Hepatocyte (in vitro differentiated cells): ENCODE measurements at regions not wholly inside any gene's neighbourhood (a gene's known extent, or its start where the extent isn't known, plus 50 kb on each side); places are given as distances from the start of the nearest gene placed in this dataset.

Experiments
- EZH2phosphoT487 ChIP-seq: fragments of 200-600 bp; sonication (generic); IDR thresholded peaks from one replicate; pipeline ENCODE4 v1.6.1; 2018; ENCODE audit warnings: antibody characterized with exemption, mild to moderate bottlenecking, low read depth, moderate library complexity; ENCODE audit not compliant: unreplicated experiment, severe bottlenecking
- TF ChIP-seq, protein P1 (sequence below): fragments of 200-600 bp; sonication (generic); IDR thresholded peaks from 2 replicates; pipeline ENCODE4 v1.5.1; 2016; ENCODE audit warnings: antibody characterized with exemption, mild to moderate bottlenecking; ENCODE audit not compliant: poor library complexity

DNA sequence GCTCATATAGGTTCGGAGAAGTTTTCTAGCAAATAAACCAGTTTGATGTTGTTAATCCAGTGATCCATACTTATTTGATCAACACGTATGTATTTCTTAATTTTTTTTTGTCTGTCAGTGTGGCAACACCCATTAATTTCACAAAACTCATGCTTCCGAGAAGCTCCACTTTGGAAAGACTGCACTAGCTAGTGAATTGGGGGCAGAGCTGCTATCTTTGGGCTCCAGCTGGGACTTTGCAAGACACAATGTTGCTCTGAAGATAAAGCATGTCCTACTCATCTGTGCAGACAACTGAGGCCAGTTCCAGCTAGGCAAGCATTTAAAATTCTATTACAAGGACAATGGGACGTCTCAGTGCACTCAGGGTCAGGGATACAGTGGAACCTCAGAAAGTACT, 298.4 kb downstream of the NUAK1 start:
- TF ChIP-seq, protein P1, sequence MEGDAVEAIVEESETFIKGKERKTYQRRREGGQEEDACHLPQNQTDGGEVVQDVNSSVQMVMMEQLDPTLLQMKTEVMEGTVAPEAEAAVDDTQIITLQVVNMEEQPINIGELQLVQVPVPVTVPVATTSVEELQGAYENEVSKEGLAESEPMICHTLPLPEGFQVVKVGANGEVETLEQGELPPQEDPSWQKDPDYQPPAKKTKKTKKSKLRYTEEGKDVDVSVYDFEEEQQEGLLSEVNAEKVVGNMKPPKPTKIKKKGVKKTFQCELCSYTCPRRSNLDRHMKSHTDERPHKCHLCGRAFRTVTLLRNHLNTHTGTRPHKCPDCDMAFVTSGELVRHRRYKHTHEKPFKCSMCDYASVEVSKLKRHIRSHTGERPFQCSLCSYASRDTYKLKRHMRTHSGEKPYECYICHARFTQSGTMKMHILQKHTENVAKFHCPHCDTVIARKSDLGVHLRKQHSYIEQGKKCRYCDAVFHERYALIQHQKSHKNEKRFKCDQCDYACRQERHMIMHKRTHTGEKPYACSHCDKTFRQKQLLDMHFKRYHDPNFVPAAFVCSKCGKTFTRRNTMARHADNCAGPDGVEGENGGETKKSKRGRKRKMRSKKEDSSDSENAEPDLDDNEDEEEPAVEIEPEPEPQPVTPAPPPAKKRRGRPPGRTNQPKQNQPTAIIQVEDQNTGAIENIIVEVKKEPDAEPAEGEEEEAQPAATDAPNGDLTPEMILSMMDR = no peak
- TF ChIP-seq EZH2phosphoT487 = no peak
